GM19468 (cell line): ENCODE measurements at regions not wholly inside any gene's neighbourhood (a gene's known extent, or its start where the extent isn't known, plus 50 kb on each side); places are given as distances from the start of the nearest gene placed in this dataset.

ENCODE experiments used
- ATAC-seq: cut with Tn5 transposase; IDR thresholded peaks from one replicate; pipeline ENCODE4 v1.9.1; 2021; ENCODE audit warnings: mild to moderate bottlenecking, moderate library complexity, moderate number of reproducible peaks; ENCODE audit not compliant: unreplicated experiment; ENCODE audit errors: extremely low read depth

DNA sequence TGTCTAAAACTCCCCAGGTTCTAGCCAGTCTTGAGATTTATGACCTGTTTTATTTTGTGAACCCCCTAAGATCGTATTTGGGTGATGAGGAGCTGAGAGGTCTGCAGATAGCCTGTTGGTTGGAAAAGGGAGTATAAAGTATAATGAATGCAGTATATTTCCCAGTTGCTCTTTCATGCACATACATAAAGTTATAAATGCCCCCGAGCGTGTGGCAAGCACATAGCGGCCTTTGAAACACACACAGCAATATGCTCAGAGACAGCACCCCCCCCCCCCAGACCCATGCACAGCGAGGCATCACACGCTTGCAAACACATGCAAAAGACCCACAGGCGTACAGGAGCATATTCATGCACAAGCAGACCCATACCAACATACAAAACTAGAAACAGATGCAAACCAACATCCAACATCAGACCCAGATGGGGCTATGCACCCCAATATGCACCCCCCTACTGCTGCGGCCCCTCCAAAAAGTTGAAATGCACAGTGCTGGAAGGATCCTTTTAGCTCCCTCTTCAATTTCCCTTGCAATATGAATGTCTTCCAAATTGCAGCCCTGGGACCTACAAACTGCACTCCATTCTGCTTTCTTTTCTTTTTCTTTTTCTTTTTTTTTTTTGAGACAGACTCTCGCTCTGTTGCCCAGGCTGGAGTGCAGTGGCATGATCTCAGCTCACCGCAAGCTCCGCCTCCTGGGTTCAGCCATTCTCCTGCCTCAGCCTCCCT is 82.2 kb upstream of the TBX3 start:
- ATAC-seq, result no peak

DNA sequence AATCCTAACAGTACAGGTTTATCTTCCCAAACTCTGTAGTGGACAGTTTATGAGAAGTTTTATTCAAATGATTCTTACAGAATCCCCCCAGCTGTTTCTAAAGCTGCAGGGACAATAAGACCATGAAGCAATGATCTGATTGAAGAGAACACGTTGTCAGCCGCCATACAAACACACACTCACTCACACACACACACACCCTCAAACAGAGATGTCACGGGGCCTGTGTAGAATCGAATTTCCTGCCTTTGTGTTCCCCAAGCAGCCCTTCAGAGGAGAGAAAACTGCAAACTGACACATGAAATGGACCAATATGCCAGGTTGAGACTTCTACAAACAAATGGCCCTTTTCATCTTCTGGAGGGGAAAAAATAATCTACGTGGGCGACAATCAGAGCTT is 80.5 kb upstream of the TBX3 start:
- ATAC-seq, result no peak

DNA sequence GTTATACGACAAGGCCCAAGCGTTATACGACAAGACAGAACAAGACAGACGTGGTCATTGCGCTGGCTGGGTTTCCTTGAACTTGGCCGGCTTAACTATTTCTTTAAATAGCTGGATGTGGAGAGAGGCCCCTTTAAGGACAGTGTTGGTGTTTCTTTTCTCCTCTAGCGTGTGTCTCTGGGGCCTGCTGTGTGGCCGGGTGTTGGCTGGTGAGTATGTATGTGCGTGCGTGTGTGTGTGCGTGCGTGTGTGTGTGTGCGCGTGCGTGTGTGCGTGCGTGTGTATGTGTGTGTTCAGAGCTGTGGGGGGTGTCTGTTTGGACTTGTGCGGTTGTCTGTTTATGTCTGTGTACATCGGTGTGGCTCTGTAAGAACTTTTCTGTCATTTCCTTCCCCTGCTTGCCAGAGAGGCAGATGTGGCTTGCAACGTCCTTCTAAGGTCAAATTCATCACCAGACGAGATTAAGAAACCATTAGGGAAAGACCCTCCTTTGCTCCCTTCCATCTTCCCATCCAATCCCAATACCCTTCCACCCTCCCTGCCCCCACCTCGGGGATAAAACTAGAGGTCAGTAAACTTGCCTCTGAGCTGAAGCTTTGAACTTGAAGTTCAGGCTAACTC is 78.6 kb upstream of the TBX3 start:
- no peak for ATAC-seq

DNA sequence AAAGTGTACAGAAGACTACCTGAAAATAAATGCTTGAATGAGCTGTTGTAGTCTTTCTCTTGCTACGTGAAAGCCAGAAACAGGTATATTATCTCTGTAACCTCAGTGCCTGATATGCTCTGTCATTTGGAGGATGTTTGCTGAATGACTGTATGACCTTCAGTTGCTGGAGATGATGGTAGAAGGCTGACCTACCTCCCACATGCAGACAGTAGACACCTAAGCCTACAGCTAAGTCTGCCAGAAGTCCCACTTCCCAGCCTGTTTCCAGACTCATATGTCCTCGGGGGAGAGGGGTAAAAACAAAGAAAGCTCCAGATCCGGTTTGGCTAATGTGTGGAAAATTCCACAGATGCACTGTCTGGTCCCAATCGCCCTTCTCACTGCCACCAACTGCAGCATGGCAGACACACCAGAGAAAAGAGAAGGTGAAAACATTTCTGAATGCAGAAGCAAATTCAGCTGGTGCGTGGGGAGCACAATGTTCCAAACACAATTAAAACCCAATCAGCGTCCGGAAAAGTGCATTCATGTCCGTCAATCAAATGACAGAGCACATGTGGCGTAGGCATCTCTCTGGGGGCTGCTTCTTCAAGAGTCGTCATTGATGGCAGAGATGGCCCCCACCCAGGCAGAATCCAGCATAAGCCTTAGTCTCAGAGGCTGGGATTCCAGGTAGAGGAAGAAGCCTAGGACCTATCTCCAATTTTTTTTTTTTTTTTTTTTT is 76.3 kb upstream of the TBX3 start:
- ATAC-seq, result no peak

DNA sequence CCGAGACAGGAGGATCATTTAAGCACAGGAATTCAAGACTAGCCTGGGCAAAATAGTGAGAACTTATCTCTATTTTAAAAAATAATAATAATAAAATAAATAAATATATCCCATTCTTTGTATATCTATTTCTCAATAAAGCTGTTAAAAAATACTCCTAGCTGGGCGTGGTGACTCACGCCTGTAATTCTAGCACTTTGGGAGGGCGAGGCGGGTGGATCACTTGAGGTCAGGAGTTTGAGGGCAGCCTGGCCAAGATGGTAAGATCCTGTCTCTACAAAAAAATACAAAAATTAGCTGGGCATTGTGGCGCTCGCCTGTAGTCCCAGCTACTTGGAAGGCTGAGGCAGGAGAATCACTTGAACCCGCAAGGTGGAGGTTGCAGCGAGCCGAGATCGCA is 75.7 kb upstream of the TBX3 start:
- no peak for ATAC-seq

DNA sequence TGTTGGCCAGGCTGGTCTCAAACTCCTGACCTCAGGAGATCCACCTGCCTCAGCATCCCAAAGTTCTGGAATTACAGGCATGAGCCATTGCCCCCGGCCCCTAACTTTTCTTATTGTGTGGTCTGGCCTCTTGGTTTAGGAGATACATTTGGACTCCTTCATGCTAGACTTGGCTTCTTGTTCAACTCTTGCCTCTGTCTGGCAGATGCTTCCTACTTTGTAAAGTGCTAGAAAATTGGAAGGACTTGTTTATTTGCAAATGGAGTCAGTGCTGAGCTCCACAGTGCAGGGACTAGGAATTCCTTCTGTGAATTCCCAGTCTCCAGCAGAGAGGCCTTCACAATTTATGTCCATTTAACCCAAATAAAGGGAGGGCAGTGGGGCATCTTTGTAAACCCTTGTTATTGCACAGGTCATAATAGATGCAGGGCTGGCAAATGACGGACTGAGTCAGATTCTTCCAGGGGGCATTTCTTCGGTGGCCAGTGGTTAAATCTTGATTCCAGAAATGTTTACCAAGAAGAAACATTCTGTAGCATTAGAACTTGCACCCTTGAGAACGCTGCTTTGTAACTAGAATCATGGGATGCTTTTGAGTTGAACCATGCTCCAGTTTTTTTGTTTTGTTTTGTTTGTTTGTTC is 73.8 kb upstream of the TBX3 start:
- ATAC-seq, result no peak

DNA sequence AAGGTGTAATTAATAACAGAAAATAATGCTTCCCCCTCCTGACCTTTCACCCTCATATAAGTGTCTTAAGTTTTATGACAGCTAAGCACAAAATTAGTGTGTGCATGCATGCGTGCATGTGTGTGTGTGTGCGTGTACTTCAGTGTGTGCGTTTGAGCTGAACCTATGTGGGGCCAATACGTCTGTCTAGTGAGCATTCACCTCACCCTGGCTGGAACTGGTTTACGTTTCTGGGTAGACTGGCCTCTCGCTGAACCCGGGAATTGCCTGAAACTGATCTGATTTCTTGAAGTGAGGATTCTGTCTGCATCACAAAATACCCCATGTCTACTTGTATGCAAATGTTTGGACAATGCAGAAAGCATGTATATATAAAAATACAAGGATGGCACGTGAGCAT is 68.2 kb upstream of the TBX3 start:
- no peak for ATAC-seq

DNA sequence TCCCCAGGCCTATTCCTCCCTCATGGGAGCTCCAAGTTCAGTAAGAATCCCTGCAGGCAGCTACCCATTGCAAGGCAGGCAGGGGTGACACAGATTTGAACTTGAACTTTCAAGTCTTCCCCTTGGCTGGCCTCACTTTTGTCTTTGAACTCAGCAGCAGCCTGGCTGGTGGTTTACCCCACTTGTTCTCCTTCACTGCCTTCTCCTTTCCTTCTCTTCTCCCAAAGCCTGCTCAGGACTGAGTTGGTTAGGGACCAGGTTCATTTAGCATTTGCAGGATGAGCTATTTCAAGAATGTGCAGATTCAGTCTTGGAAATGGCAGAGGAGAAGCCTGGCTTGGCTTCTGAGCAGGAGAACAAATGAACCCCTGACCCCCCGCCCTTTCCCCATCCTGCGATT is 67.7 kb upstream of the TBX3 start:
- no peak for ATAC-seq

DNA sequence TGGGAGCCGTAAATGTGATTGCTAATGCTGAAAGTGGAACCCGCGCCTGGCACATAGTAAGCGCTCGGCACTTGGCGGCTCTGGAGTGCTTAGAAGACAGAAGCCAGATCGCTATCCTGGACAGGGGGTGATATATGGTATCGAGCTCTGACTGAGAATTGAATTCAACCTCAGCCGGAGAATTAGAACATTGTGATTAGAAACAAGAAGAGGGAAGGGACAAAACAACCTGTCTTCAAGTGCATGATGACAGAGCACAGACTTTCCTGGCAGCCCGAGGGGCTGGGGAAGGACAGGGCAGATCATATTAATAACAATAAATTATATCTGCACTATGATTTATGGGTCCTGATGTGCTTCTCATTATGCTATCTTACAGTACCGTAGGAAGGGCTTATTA is 66.9 kb upstream of the TBX3 start:
- ATAC-seq, result no peak

DNA sequence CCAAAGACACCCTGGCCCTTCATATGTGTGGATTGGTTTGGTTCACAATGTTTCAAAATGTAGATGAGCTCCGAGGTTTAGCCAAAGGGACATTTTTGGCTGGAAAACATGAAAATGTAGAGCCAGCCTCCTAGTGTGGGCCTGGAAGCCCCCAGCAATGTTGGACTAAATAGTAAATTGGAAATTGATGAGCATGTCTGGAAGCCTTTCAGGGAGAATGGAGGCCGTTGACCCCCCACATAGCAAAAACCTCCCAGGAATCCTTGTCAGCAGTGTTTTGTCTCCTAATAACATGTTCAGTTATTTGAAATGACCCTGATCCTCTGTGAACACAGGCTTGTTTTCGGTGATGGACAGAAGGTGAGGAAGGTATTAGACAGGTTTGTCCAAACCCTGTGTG is 65.1 kb upstream of the TBX3 start:
- no peak for ATAC-seq

DNA sequence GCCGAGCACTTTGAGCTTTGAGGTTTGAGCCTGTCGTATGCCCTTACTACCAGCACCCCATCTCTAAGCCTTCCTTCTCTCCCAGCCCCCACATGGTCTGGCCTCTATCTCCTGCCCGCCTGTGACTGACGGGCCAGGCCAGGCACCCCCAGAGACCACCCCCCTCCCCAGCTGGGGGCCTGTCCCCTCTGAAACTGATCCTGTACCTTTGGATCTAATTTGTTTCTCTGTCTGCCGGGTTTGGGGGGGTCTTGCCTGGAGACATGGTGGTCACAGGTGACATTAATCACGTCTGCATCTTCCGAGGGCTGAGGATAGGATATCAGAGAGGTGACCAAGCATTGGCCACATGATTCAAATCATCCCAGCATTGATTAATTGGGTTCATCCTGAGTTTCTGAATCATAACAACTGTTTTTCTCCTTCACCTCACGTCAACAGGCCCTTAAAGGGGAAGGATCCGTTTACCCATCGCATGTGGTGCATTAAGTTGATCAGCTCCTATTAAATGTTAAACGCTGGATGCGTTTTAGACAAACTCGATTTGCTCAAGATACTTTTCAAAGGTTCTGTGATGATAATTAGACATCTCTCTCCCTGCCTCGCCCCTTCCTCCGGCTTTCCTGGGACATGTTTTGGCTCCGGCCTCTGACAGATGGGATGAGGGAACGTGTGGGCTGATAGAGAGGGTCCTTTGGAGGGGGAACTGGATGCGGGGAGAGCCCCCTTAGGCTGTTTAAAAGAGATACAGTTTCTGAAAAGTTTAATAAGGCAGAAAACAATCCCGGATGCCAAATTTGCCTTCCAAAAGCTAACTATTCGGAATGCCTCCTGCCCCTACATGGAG is 63.3 kb upstream of the TBX3 start:
- ATAC-seq, result no peak

DNA sequence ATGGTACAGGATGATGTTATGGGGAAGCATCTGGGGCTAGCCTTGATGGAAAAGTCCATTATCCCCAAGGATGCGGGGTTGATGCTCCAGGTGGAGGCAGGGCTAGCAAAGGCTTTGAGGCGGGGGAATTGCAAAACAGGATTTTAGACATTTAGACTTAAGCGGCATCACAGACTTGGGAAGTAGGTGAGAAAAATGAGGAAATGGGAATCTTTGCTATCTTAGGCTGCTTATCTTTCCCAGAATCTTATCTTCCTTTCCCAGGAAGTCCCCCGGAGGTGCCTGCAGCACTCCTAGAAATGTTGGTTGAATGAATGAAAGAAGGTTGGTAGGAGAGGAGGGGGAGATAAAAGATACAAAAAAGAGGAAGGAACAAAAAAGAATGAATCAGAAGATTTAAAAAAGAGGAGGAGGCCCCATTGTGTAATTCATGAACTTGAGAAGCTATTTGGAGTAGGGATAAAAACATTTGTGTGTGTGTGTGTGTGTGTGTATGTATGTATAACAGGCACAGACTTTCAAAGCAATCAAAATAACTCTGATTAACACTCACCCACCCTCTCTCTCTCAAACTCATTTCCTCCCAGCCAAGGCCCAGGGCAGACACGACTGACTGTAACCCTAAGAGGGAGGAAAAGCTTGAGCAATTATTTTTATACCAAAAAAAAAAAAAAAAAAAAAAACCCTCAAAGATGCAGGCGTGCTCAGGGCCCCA is 62.5 kb upstream of the TBX3 start:
- ATAC-seq, result no peak

DNA sequence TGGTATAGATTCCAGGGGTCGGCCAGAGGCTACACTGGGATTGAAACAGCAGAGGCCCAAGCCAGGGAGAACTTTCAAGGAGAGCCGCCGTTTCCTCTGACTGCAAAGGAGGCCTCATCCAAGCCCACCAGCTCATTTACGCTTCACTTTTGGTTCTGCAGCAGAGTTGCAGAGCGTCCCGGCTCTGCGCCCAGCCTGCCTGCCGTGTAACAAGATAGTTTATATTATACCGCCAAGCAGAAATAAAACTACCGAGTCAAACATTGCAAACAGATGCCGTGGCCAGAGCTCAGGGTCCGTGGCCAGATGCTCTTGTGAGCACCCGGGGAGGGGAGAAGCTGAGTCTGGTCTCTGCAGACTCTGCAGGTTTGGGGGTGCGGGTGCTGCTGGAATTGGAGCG is 60.7 kb upstream of the TBX3 start:
- no peak for ATAC-seq

DNA sequence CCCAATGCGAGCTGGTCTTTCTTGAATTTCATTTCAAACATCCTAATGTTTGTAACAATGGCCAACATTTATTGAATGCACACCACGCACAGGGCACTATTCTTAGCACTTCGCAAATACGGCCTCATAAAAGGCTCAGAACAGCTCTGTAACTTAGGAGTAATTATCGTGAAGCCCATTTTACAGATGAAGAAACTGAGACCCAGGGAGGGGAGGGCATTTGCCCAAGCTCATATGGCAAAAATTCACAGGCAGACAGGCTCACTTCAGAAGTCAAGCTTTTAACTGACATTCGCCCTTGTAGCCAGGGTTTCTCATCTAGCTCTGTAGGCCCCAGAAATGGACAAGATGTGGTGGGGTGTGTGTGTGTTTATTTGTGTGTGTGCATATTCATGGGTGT is 60.3 kb upstream of the TBX3 start:
- no peak for ATAC-seq

DNA sequence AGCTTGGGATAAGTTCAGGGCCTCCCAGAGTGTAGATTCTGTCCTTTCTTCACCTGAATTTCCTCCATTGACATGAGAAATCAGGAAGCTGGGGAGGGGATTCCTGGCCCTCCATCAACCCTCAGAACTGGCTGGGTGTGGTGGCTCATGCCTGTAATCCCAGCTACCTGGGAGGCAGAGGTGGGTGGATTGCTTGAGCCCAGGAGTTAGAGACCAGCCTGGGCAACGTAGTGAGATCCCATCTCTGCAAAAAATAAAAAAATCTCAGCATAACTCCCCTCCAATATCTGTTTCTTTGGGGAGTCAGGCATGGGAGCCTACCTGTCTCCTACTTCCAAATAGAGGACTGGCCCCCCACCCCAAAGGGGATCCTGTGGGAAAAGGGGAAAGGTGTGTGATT is 59.8 kb upstream of the TBX3 start:
- no peak for ATAC-seq

DNA sequence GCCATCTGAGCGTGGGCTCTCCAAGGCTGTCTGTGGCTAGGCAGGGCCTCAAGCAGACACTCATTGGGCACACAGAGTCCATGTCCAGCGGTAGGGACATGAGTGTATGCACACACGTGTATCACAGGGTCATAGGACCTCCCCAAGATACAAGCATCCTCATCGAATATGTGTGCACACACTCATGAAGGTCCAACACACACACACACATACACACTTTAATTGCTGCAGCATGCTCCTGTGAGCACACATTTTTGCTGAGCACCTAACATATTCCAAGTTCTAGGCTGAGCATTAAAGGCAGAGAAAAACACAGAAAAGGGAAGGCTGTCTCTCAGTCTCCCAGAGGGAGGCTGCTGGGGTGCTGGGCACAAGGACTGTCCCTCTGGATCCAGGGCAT is 59.3 kb upstream of the TBX3 start:
- no peak for ATAC-seq

DNA sequence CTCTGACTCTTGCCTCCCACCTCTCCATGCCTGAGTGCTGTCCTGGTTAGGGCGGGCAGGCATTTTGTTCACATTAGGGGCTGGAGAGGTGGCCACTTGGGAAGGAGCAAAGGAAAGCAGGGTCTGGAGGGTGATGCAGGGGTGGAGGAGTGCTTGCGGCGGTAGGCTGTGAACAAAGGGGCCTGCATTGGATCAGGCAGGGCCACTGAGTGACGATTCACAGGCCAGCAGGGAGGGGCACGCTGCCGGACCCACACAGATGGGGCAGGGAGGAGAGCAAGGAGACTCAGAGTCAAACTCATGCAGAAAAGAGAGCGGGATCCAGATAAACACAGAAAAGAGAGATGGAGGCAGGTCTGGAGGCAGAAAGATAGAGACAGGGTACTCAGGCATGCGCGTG is 58.4 kb upstream of the TBX3 start:
- ATAC-seq, result no peak

DNA sequence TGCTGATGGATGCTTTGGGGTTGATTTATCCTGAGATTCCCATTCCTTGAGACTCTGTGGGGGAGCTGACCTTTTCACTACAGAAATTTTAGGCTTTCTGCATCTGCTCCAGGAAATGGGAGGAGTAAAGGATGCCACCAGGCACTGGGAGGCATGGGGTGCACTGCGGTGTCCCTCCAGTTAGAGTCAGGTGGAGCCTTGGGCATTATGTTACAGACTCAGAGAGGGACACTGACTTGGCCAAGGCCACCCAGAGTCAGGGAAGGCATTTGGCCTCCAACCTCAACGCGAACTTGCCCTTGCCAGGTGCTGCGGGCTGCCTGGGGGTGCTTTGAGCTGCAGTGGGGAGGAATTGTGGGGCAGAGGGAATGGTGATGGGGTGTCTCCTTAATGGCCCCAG is 58.0 kb upstream of the TBX3 start:
- no peak for ATAC-seq

DNA sequence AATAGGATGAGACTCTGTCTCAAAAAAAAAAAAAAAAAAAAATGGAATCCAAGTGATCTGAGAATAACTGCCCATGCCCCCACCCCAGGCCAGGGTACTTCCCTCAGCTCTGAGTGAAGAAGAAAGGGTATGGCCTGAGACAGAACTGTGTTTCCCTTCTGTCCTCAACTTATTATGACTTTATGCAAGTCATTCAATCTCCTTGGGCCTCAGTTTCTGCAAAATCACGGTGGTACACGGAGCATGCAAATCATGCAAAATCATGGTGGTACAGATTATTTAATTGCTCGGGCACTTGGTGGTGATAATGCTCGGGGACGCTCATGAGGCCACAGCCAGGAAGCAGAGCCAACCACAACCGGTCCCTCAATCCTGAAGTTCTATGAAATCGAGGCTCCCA is 56.5 kb upstream of the TBX3 start:
- no peak for ATAC-seq
